GM12878 (cell line): ENCODE measurements at regions not wholly inside any gene's neighbourhood (a gene's known extent, or its start where the extent isn't known, plus 50 kb on each side); places are given as distances from the start of the nearest gene placed in this dataset.

ENCODE experiments used
- ATAC-seq: fragments of 200-7000 bp; cut with Tn5 transposase; 3 replicates; pipeline ENCODE4 v1.9.1; 2020; ENCODE audit warnings: mild to moderate bottlenecking, moderate library complexity
- BruUV-seq: library from RNA; stranded (reverse); fragments of 400-500 nt; replicated peaks from 2 replicates; lab custom pipeline; 2021; lab: Mats Ljungman, UMichigan
- CTCF ChIA-PET: fragments of 300-600 bp; sonication (Branson Sonifier 250); formaldehyde crosslinking; extraction: SDS; loops from one replicate; lab custom pipeline; 2021; ENCODE audit warnings: inconsistent platforms; lab: Yijun Ruan, JAX
- POLR2A ChIA-PET: fragments of 350-600 bp; formaldehyde crosslinking; extraction: SDS; loops from one replicate; lab custom pipeline; 2021; ENCODE audit warnings: inconsistent platforms; lab: Charles Lee
- RAD21 ChIA-PET: fragments of 300-600 bp; sonication (Branson Sonifier 250); formaldehyde crosslinking; loops from one replicate; lab custom pipeline; 2023; ENCODE audit warnings: antibody characterized with exemption; ENCODE audit not compliant: unreplicated experiment; lab: Charles Lee
- SMC1A ChIA-PET: fragments of 300-600 bp; sonication (Branson Sonifier 250); formaldehyde crosslinking; loops from one replicate; lab custom pipeline; 2023; ENCODE audit not compliant: unreplicated experiment, uncharacterized antibody; lab: Charles Lee
- DNase-seq: peaks from one replicate; pipeline ENCODE4 v3.0.0-alpha.2; 2011; ENCODE audit warnings: low read depth, low spot score
- FAIRE-seq: peaks from 3 replicates; lab custom pipeline; 2011; peaks lifted over from hg19 to GRCh38; lab: Jason Lieb, UNC
- H2AFZ ChIP-seq: 2 replicates; pipeline ENCODE4 v1.6.0; 2011; ENCODE audit warnings: low read depth, low read length, control low read depth; ENCODE audit not compliant: control insufficient read depth
- H3K27ac ChIP-seq: 2 replicates; pipeline ENCODE4 v1.5.1; 2011; ENCODE audit warnings: control low read depth; ENCODE audit not compliant: control insufficient read depth, insufficient read depth
- H3K27me3 ChIP-seq, 2 experiments: replicated peaks in 1 of 2; 2 replicates each; pipeline versions ENCODE4 v1.6.0 to v1.6.1; 2011; ENCODE audit warnings: low read length in 1 of 2; ENCODE audit not compliant: control insufficient read depth in 2 of 2, insufficient read depth in 2 of 2
- H3K36me3 ChIP-seq, 2 experiments: 2 replicates each; pipeline ENCODE4 v1.5.1; 2011; ENCODE audit warnings: low read length in 1 of 2; ENCODE audit not compliant: control insufficient read depth in 2 of 2, insufficient read depth in 2 of 2
- H3K4me1 ChIP-seq: 2 replicates; pipeline ENCODE4 v1.6.1; 2011; ENCODE audit warnings: mild to moderate bottlenecking, low read length, moderate library complexity, mixed read lengths; ENCODE audit not compliant: control insufficient read depth, insufficient read depth
- H3K4me2 ChIP-seq: 2 replicates; pipeline ENCODE4 v1.6.0; 2011; ENCODE audit warnings: control low read depth; ENCODE audit not compliant: control insufficient read depth, insufficient read depth
- H3K4me3 ChIP-seq: fragments of 200-600 bp; sonication (generic); 2 replicates; pipeline ENCODE4 v1.5.1; 2016
- H3K79me2 ChIP-seq: 2 replicates; pipeline ENCODE4 v1.6.0; 2011; ENCODE audit warnings: low read length; ENCODE audit not compliant: control insufficient read depth, insufficient read depth
- H3K9ac ChIP-seq: 2 replicates; pipeline ENCODE4 v1.8.0; 2011; ENCODE audit warnings: low read length, control low read depth, mixed read lengths; ENCODE audit not compliant: control insufficient read depth, insufficient read depth
- H3K9me3 ChIP-seq: replicated peaks from 3 replicates; pipeline ENCODE4 v1.5.1; 2011; ENCODE audit warnings: mild to moderate bottlenecking, low read length; ENCODE audit not compliant: control insufficient read depth, insufficient read depth
- H4K20me1 ChIP-seq: 2 replicates; pipeline ENCODE4 v1.6.0; 2011; ENCODE audit not compliant: control insufficient read depth, insufficient read depth
- HSF1 ChIP-seq: fragments of 150-350 bp; IDR thresholded peaks from 2 replicates; pipeline ENCODE4 v1.6.1; 2014; ENCODE audit warnings: mild to moderate bottlenecking, low read depth, low read length
- PAX5 ChIP-seq: IDR thresholded peaks from 2 replicates; pipeline ENCODE4 v1.6.1; 2011; ENCODE audit warnings: low read depth, low read length, borderline replicate concordance
- PKNOX1 ChIP-seq: fragments of 450-650 bp; IDR thresholded peaks from 2 replicates; pipeline ENCODE4 v1.6.1; 2016; ENCODE audit warnings: mild to moderate bottlenecking
- WGBS: methylation state at CpG from one replicate; pipeline ENCODE4 v1.1.6; 2016; ENCODE audit warnings: low lambda C conversion rate; ENCODE audit not compliant: insufficient replicate concordance, insufficient coverage; ENCODE audit errors: missing lambda C conversion rate; 5-methylcytosine and 5-hydroxymethylcytosine counted together
- in situ Hi-C: fragments of 300-500 bp; cut with MboI; formaldehyde crosslinking; loops from 9 replicates; pipeline ENCODE4 v1.14.3; 2018; ENCODE audit warnings: mixed read lengths
- intact Hi-C: fragments of 100-400 bp; cut with micrococcal nuclease; formaldehyde crosslinking; loops from one replicate; pipeline ENCODE4 v1.14.2; 2022; ENCODE audit not compliant: unreplicated experiment

- in situ Hi-C loops (no loop called here), intact Hi-C loops (no loop called here)
- H3K4me3 ChIP-seq: peak overlapping the region; percentile 13; the same call in 1 of the 2 replicates
- RAD21 ChIA-PET: no interaction called here
- CTCF ChIA-PET: interaction anchor here (1.0 to 1.2 kb wide), 2 partner anchors 78 to 79 kb away, joined by 3 read pairs; no protein-coding TSS in a partner anchor
- peaks cover 3% of the 10 kb centered on the region; the same call in 1 of the 2 replicates for H3K4me1 ChIP-seq
- WGBS: 0% methylated on average over 4 of the region's 4 CpGs
- no peak overlapping the region for H3K27ac ChIP-seq
- H4K20me1 ChIP-seq: no peaks in the 10 kb centered on the region
- H3K27me3 ChIP-seq: no peaks in the 10 kb centered on the region
- SMC1A ChIA-PET: no interaction called here
- FAIRE-seq: no peak
- POLR2A ChIA-PET: no interaction called here
- no TSS peak for BruUV-seq
- peak; percentile 85 for ATAC-seq
- no peak overlapping the region; the same call in 1 of the 2 replicates for H2AFZ ChIP-seq
- H3K36me3 ChIP-seq: no peaks in the 10 kb centered on the region
- H3K4me2 ChIP-seq: peak overlapping the region; percentile 32
- peak; percentile 24 for DNase-seq
- no peak overlapping the region for H3K9ac ChIP-seq
- TF ChIP-seq HSF1 (no peak), PAX5 (peak; percentile 51; the same call in 1 of the 2 replicates), PKNOX1 (peak; percentile 17; the same call in 1 of the 2 replicates)
- H3K79me2 ChIP-seq: no peaks in the 10 kb centered on the region
- no peaks in the 10 kb centered on the region for H3K9me3 ChIP-seq
Observed at GRCh38 chr1:208731981-208732821, 488.0 kb upstream of the PLXNA2 start.
